Memory B cell (primary cell): ENCODE measurements at regions not wholly inside any gene's neighbourhood (a gene's known extent, or its start where the extent isn't known, plus 50 kb on each side); places are given as distances from the start of the nearest gene placed in this dataset.
"Not testable (repeated sequence)": the region's sequence is repeated elsewhere in the genome, so short reads cannot be mapped to it uniquely, and the experiment has no call there.

Experiments
- ATAC-seq: fragments of 150-1000 bp; cut with Tn5 transposase; 2 replicates; pipeline ENCODE4 v1.10.0; 2021; ENCODE audit warnings: low read depth, mild to moderate bottlenecking, moderate library complexity
- DNase-seq, 2 donors: peaks; one replicate each; pipeline ENCODE4 v3.0.0; 2022; ENCODE audit warnings: low spot score in 2 of 2
- H3K27ac Mint-ChIP-seq: one replicate; pipeline ENCODE4 v1.8.0; 2022; ENCODE audit warnings: mild to moderate bottlenecking, moderate library complexity, mixed read lengths
- H3K27me3 Mint-ChIP-seq: one replicate; pipeline ENCODE4 v1.8.0; 2022; ENCODE audit warnings: mixed read lengths
- H3K36me3 Mint-ChIP-seq: one replicate; pipeline ENCODE4 v1.8.0; 2022; ENCODE audit warnings: mild to moderate bottlenecking, mixed read lengths
- H3K4me1 Mint-ChIP-seq: one replicate; pipeline ENCODE4 v1.8.0; 2022; ENCODE audit warnings: mixed read lengths
- H3K4me3 Mint-ChIP-seq: one replicate; pipeline ENCODE4 v1.8.0; 2022; ENCODE audit warnings: mild to moderate bottlenecking, moderate library complexity, mixed read lengths
- H3K9me3 Mint-ChIP-seq: one replicate; pipeline ENCODE4 v1.8.0; 2022; ENCODE audit warnings: mixed read lengths

GRCh38 chr5:125429498-125429897, 683.1 kb upstream of the ZNF608 start:
- H3K27ac Mint-ChIP-seq, result no peak overlapping the region
- DNase-seq (no peak), ATAC-seq (no peak)
- H3K9me3 Mint-ChIP-seq, result peaks cover 6% of the 10 kb centered on the region
- H3K4me1 Mint-ChIP-seq, result no peaks in the 10 kb centered on the region
- H3K27me3 Mint-ChIP-seq, result peaks cover 2% of the 10 kb centered on the region
- peaks cover 1% of the 10 kb centered on the region for H3K36me3 Mint-ChIP-seq
- H3K4me3 Mint-ChIP-seq, result no peak overlapping the region

- Mint-ChIP-seq H3K27me3 (peaks cover 1% of the 10 kb centered on the region), H3K27ac (no peak overlapping the region), H3K4me1 (no peaks in the 10 kb centered on the region), H3K9me3 (peaks cover 3% of the 10 kb centered on the region), H3K36me3 (no peaks in the 10 kb centered on the region), H3K4me3 (no peak overlapping the region)
- ATAC-seq (no peak), DNase-seq (no peak)
Observed at GRCh38 chr5:125433457-125433856, 687.0 kb upstream of the ZNF608 start.

DNA sequence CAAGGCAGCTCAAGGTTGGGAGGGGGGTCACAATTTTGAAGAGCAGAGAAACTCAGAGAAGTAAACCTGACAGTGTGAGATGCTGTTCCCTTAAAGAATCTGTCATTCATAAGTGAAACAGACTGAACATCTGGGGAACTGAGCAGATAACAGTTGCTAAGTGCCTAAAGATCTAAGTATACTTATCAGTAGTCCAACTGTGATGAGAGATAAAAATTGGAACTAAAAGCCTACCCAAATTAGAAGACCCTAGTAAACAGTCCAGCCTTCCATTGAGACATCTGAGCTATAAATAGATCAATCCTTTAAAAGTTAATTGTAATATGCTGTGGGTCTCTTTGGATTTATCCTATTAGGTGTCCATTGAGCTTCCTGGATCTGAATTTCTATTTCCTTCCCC, 692.8 kb upstream of the ZNF608 start:
- DNase-seq (no peak), ATAC-seq (no peak)
- H3K36me3 Mint-ChIP-seq, result no peaks in the 10 kb centered on the region
- H3K4me3 Mint-ChIP-seq, result no peak overlapping the region
- H3K4me1 Mint-ChIP-seq, result no peaks in the 10 kb centered on the region
- H3K27me3 Mint-ChIP-seq, result peaks cover 1% of the 10 kb centered on the region
- no peak overlapping the region for H3K27ac Mint-ChIP-seq
- peaks cover 12% of the 10 kb centered on the region for H3K9me3 Mint-ChIP-seq

- peaks cover 12% of the 10 kb centered on the region for H3K9me3 Mint-ChIP-seq
- no peak overlapping the region for H3K27ac Mint-ChIP-seq
- no peak overlapping the region for H3K4me3 Mint-ChIP-seq
- ATAC-seq, result no peak
- H3K27me3 Mint-ChIP-seq, result peaks cover 1% of the 10 kb centered on the region
- DNase-seq, result no peak
- H3K36me3 Mint-ChIP-seq, result no peaks in the 10 kb centered on the region
- peaks cover 3% of the 10 kb centered on the region for H3K4me1 Mint-ChIP-seq
Observed at GRCh38 chr5:125440905-125441304, 694.5 kb upstream of the ZNF608 start.

GRCh38 chr5:125446986-125447385, 700.5 kb upstream of the ZNF608 start:
- DNase-seq (no peak), ATAC-seq (no peak)
- Mint-ChIP-seq H3K9me3 (peaks cover 6% of the 10 kb centered on the region), H3K27ac (no peak overlapping the region), H3K27me3 (no peaks in the 10 kb centered on the region), H3K4me3 (no peak overlapping the region), H3K36me3 (no peaks in the 10 kb centered on the region), H3K4me1 (peaks cover 3% of the 10 kb centered on the region)

DNA sequence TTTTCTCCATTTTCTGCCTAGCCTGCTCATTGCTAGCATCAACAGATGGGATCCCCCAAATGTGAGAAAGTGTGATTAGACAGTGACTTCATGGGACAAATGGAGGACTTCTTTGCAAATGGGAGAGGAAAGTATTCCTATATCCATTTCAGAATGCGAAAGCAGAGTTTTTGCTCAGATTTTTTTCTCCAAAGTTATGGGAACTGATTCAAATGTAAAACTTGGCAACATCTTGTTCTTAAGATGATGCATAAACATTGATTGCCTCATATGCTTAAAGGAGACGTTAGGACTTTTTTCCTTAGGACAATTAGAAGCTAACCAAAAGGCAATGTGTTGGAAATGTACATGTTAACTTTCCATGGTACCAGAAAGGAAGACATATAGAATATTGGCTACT, 704.3 kb upstream of the ZNF608 start:
- Mint-ChIP-seq H3K4me3 (no peak overlapping the region), H3K36me3 (no peaks in the 10 kb centered on the region), H3K27ac (no peak overlapping the region), H3K4me1 (no peaks in the 10 kb centered on the region), H3K9me3 (no peaks in the 10 kb centered on the region), H3K27me3 (no peaks in the 10 kb centered on the region)
- no peak for DNase-seq
- no peak for ATAC-seq

GRCh38 chr5:125451622-125452021, 705.2 kb upstream of the ZNF608 start:
- DNase-seq (no peak), ATAC-seq (no peak)
- no peaks in the 10 kb centered on the region for H3K27me3 Mint-ChIP-seq
- H3K4me3 Mint-ChIP-seq, result no peak overlapping the region
- no peak overlapping the region for H3K27ac Mint-ChIP-seq
- no peaks in the 10 kb centered on the region for H3K36me3 Mint-ChIP-seq
- H3K9me3 Mint-ChIP-seq, result no peaks in the 10 kb centered on the region
- H3K4me1 Mint-ChIP-seq, result no peaks in the 10 kb centered on the region

DNA sequence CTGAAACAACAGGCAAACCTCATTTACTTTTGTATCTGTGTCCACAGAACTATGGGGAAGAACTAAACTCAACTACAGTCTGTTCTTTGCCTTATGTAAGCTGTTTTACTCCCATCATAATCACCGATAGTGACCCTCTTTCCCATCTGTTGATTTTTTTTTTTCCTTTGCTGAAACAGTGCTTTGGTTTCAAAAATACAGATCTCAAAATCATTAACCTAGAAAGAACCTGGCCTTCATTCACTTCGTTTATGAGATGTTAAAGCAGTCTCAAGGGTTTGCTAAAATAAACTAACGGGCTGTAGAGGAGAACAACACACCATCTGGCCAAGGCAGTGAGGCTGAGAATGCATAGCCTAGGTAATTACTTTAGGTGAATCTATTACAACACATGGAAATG, 706.6 kb upstream of the ZNF608 start:
- no peak overlapping the region for H3K27ac Mint-ChIP-seq
- peaks cover 6% of the 10 kb centered on the region for H3K9me3 Mint-ChIP-seq
- no peaks in the 10 kb centered on the region for H3K27me3 Mint-ChIP-seq
- H3K4me1 Mint-ChIP-seq, result no peaks in the 10 kb centered on the region
- DNase-seq (no peak), ATAC-seq (no peak)
- peaks cover 1% of the 10 kb centered on the region for H3K36me3 Mint-ChIP-seq
- H3K4me3 Mint-ChIP-seq, result no peak overlapping the region

GRCh38 chr5:125455041-125455440, 708.6 kb upstream of the ZNF608 start:
- no peak overlapping the region for H3K27ac Mint-ChIP-seq
- peaks cover 1% of the 10 kb centered on the region for H3K36me3 Mint-ChIP-seq
- H3K4me3 Mint-ChIP-seq, result no peak overlapping the region
- no peaks in the 10 kb centered on the region for H3K27me3 Mint-ChIP-seq
- ATAC-seq (no peak), DNase-seq (no peak)
- no peaks in the 10 kb centered on the region for H3K4me1 Mint-ChIP-seq
- peaks cover 6% of the 10 kb centered on the region for H3K9me3 Mint-ChIP-seq

DNA sequence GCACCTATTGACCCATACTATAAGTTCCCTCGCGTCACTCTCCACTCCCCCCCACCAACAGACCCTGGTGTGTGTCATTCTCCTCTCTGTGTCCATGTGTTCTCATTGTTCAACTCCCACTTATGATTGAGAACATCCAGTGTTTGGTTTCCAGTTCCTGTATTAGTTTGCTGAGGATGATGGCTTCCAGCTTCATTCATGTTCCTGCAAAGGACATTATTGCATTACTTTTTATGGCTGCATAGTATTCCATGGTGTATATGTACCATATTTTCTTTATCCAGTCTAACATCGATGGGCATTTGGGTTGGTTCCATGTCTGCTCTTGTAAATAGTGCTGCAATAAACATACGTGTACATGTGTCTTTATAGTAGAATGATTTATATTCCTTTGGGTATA, 709.6 kb upstream of the ZNF608 start:
- not testable (repeated sequence) for H3K27ac Mint-ChIP-seq, H3K27me3 Mint-ChIP-seq, H3K4me3 Mint-ChIP-seq, ATAC-seq, H3K9me3 Mint-ChIP-seq, H3K4me1 Mint-ChIP-seq, DNase-seq, H3K36me3 Mint-ChIP-seq

DNA sequence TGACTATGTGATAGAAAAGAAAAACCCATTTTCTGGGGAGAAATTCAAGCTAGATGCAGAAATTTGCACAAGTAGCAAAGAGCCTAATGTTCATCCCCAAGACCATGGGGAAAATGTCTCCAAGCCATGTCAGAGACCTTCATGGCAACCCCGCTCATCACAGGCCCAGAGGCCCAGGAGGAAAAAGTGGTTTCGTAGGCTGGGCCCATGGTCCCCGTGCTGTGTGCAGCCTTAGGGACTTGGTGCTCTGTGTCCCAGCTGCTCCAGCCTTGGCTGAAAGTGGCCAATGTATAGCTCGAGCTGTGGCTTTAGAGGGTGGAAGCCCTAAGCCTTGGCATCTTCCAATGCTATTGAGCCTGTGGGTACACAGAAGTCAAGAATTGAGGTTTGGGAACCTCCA, 711.2 kb upstream of the ZNF608 start:
- Mint-ChIP-seq H3K4me3 (no peak overlapping the region), H3K4me1 (no peaks in the 10 kb centered on the region), H3K9me3 (peaks cover 6% of the 10 kb centered on the region), H3K36me3 (peaks cover 1% of the 10 kb centered on the region), H3K27me3 (no peaks in the 10 kb centered on the region), H3K27ac (no peak overlapping the region)
- ATAC-seq (no peak), DNase-seq (no peak)

DNA sequence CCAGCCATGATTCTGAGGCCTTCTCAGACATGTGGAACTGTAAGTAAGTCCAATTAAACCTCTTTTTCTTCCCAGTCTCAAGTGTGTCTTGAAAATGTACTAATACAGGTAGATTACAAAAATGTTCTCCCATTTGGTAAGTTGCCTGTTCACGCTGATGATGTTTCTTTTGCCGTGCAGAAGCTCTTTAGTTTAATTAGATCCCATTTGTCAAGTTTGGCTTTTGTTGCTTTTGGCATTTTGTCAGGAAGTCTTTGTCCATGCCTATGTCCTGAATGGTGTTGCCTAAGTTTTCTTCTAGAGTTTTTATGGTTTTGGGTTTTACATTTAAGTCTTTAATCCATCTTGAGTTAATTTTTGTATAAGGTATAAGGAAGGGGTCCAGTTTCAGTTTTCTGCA, 712.5 kb upstream of the ZNF608 start:
- H3K4me1 Mint-ChIP-seq, H3K27ac Mint-ChIP-seq, H3K4me3 Mint-ChIP-seq, DNase-seq, H3K9me3 Mint-ChIP-seq, ATAC-seq, H3K27me3 Mint-ChIP-seq, H3K36me3 Mint-ChIP-seq: not testable (repeated sequence)

DNA sequence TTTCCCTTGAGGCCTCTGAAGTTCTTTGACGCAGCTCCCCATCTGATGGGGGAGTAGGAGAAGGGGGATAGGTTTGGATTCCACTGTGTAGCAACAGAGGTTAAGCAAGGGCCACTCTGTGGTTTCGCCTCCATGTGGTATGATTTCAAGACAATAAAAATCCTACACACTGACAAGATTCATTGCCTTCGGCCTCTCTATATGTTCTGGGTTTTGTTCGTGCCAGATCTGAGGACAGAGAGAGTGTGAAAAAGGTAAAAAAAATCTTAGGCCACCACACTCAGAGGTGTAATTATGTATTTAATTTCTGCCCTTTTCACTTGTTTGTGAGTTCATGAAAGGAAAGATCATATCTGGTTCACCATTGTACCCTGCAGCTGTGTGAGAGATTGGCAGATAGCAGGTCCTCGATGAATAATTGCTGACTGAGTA, 715.2 kb upstream of the ZNF608 start:
- no peaks in the 10 kb centered on the region for H3K4me1 Mint-ChIP-seq
- H3K27me3 Mint-ChIP-seq, result peaks cover 2% of the 10 kb centered on the region
- peaks cover 1% of the 10 kb centered on the region for H3K36me3 Mint-ChIP-seq
- DNase-seq, result no peak
- H3K27ac Mint-ChIP-seq, result no peak overlapping the region
- no peak overlapping the region for H3K4me3 Mint-ChIP-seq
- no peak for ATAC-seq
- H3K9me3 Mint-ChIP-seq, result peaks cover 6% of the 10 kb centered on the region

DNA sequence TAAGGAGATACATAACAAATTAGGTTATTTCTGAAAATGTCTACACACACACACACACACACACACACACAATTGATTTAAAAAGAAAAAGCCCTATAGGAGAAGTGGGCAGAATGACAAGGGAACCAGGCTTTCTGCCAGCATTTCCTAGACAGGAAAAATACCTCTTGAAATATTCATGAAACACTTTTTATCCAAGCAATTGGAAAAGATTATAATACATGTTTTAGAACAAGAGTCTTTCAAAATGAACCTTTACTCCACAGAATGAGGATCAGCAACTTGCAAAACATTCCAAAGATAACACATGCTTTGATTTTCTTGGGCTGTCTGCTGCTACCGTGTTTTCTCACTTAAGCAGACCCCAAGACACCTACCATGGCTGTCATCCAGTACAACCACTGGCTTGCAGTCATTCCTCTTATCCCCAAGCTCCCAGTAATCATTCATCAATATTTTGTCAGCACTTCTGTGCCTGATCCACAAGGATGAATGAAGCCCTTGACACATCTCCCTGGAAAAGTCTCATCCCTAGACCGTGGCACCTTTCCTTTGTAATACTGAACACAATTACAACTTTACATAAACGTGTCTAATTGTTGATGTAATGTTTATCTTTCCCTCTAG, 717.1 kb upstream of the ZNF608 start:
- no peak for DNase-seq
- H3K27ac Mint-ChIP-seq, result no peak overlapping the region
- no peaks in the 10 kb centered on the region for H3K36me3 Mint-ChIP-seq
- H3K4me3 Mint-ChIP-seq, result no peak overlapping the region
- H3K9me3 Mint-ChIP-seq, result no peaks in the 10 kb centered on the region
- no peak for ATAC-seq
- H3K4me1 Mint-ChIP-seq, result no peaks in the 10 kb centered on the region
- peaks cover 2% of the 10 kb centered on the region for H3K27me3 Mint-ChIP-seq

- H3K36me3 Mint-ChIP-seq, result no peaks in the 10 kb centered on the region
- ATAC-seq, result no peak
- no peak for DNase-seq
- H3K4me3 Mint-ChIP-seq, result no peak overlapping the region
- no peaks in the 10 kb centered on the region for H3K4me1 Mint-ChIP-seq
- H3K9me3 Mint-ChIP-seq, result no peaks in the 10 kb centered on the region
- H3K27me3 Mint-ChIP-seq, result peaks cover 2% of the 10 kb centered on the region
- no peak overlapping the region for H3K27ac Mint-ChIP-seq
Observed at GRCh38 chr5:125464847-125465432, 718.5 kb upstream of the ZNF608 start.
